T-cell (primary cell): ENCODE measurements at regions not wholly inside any gene's neighbourhood (a gene's known extent, or its start where the extent isn't known, plus 50 kb on each side); places are given as distances from the start of the nearest gene placed in this dataset.
"Not testable (repeated sequence)": the region's sequence is repeated elsewhere in the genome, so short reads cannot be mapped to it uniquely, and the experiment has no call there.

Source experiments
- ATAC-seq, 4 experiments: fragments of 200-7000 bp in 3 of 4; fragments of 150-1000 bp in 1 of 4; cut with Tn5 transposase; replicated peaks in 1 of 4; 1 replicate in 3 of 4; 2 replicates in 1 of 4; pipeline ENCODE4 v1.10.0; 2021; ENCODE audit warnings: moderate library complexity in 3 of 4, mild to moderate bottlenecking in 2 of 4, moderate number of reproducible peaks in 1 of 4
- CTCF ChIA-PET, 2 donors: fragments of 300-600 bp; sonication (Branson Sonifier 250); formaldehyde crosslinking; loops; one replicate each; lab custom pipeline; 2022; ENCODE audit warnings: antibody characterized with exemption in 2 of 2; lab: Charles Lee
- POLR2A ChIA-PET, 2 donors: fragments of 300-600 bp; sonication (Branson Sonifier 250); formaldehyde crosslinking; loops; one replicate each; lab custom pipeline; 2022; ENCODE audit warnings: antibody characterized with exemption in 2 of 2; lab: Charles Lee
- DNase-seq, 35 experiments: peaks; one replicate each; pipeline versions ENCODE4 v3.0.0 to v3.0.0-alpha.2; 2013 to 2023
- H3K27ac ChIP-seq: one replicate; pipeline ENCODE4 v1.5.1; 2013; ENCODE audit warnings: low read length
- H3K27me3 ChIP-seq, 2 experiments: replicated peaks in 1 of 2; 1 replicate in 1 of 2; 2 replicates in 1 of 2; pipeline versions ENCODE4 v1.6.1 to v1.7.0; 2013; ENCODE audit warnings: low read length in 1 of 2, mixed read lengths in 1 of 2; ENCODE audit not compliant: control insufficient read depth in 2 of 2, insufficient read depth in 2 of 2; ENCODE audit errors: extremely low read depth in 1 of 2
- H3K36me3 ChIP-seq, 2 donors: 1 replicate in 1 of 2; 2 replicates in 1 of 2; pipeline versions ENCODE4 v1.6.1 to v1.7.0; 2013; ENCODE audit warnings: low read length in 1 of 2; ENCODE audit not compliant: control insufficient read depth in 2 of 2, insufficient read depth in 1 of 2; ENCODE audit errors: extremely low read depth in 1 of 2
- H3K4me1 ChIP-seq, 2 experiments: 1 replicate in 1 of 2; 2 replicates in 1 of 2; pipeline versions ENCODE4 v1.6.1 to v1.7.0; 2013; ENCODE audit warnings: low read length in 2 of 2, mixed read lengths in 1 of 2; ENCODE audit not compliant: insufficient read depth in 2 of 2, control insufficient read depth in 1 of 2; ENCODE audit errors: extremely low read depth in 1 of 2
- H3K4me3 ChIP-seq, 2 donors: 1 replicate in 1 of 2; 2 replicates in 1 of 2; pipeline versions ENCODE4 v1.5.1 to v1.7.0; 2013; ENCODE audit warnings: mild to moderate bottlenecking in 2 of 2, low read length in 1 of 2, moderate library complexity in 1 of 2; ENCODE audit not compliant: control insufficient read depth in 1 of 2; ENCODE audit errors: extremely low read depth in 1 of 2
- H3K9me3 ChIP-seq: 2 replicates; pipeline ENCODE4 v1.7.0; 2013
- H3K27ac Mint-ChIP-seq, 2 donors: one replicate each; pipeline ENCODE4 v1.8.0; 2020 to 2021; ENCODE audit warnings: mild to moderate bottlenecking in 2 of 2, mixed read lengths in 2 of 2
- H3K27me3 Mint-ChIP-seq, 2 donors: one replicate each; pipeline ENCODE4 v1.8.0; 2021 to 2022; ENCODE audit warnings: mixed read lengths in 2 of 2
- H3K36me3 Mint-ChIP-seq: one replicate; pipeline ENCODE4 v1.8.0; 2021; ENCODE audit warnings: mixed read lengths
- H3K4me1 Mint-ChIP-seq, 3 donors: one replicate each; pipeline ENCODE4 v1.8.0; 2020 to 2022; ENCODE audit warnings: mixed read lengths in 3 of 3, mild to moderate bottlenecking in 1 of 3
- H3K4me3 Mint-ChIP-seq, 3 donors: one replicate each; pipeline ENCODE4 v1.8.0; 2020 to 2022; ENCODE audit warnings: mild to moderate bottlenecking in 3 of 3, mixed read lengths in 3 of 3, moderate library complexity in 3 of 3
- H3K9me3 Mint-ChIP-seq, 3 donors: one replicate each; pipeline ENCODE4 v1.8.0; 2020 to 2022; ENCODE audit warnings: mixed read lengths in 3 of 3
- WGBS: methylation state at CpG from one replicate; pipeline ENCODE4 v1.1.5; 2013; ENCODE audit warnings: missing lambda C conversion rate; ENCODE audit not compliant: insufficient coverage; 5-methylcytosine and 5-hydroxymethylcytosine counted together

DNA sequence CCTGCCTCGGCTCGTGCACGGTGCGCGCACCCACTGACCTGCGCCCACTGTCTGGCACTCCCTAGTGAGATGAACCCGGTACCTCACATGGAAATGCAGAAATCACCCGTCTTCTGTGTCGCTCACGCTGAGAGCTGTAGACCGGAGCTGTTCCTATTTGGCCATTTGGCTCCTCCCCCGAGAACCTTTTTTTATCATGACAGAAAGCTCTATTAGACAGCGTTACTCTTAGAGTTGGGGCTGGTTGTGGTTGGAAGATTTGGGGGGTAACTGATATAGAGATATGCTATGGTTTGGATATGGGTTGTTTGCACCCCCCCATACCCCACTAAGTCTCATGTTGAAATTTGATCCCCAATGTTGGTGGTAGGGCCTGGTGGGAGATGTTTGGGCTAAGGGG is 226.2 kb downstream of the LRRC70 start:
- H3K27ac Mint-ChIP-seq, H3K4me1 ChIP-seq, H3K4me3 ChIP-seq, H3K27ac ChIP-seq, DNase-seq, H3K36me3 Mint-ChIP-seq, H3K27me3 ChIP-seq, H3K4me3 Mint-ChIP-seq, H3K27me3 Mint-ChIP-seq, ATAC-seq, POLR2A ChIA-PET, H3K9me3 Mint-ChIP-seq, H3K36me3 ChIP-seq, CTCF ChIA-PET, H3K4me1 Mint-ChIP-seq, H3K9me3 ChIP-seq: not testable (repeated sequence)
- 87% methylated on average over 3 of the region's 13 CpGs for WGBS

GRCh38 chr5:62795926-62796325 is 217.3 kb downstream of the LRRC70 start:
- no peak overlapping the region for H3K4me3 ChIP-seq
- ATAC-seq = no peak
- Mint-ChIP-seq H3K27me3 (no peaks in the 10 kb centered on the region), H3K4me1 (no peaks in the 10 kb centered on the region), H3K9me3 (peaks cover 8 to 19% (median 10%) of the 10 kb centered on the region in 3 donors), H3K4me3 (no peak overlapping the region), H3K27ac (no peak overlapping the region), H3K36me3 (no peaks in the 10 kb centered on the region)
- DNase-seq = no peak
- no peaks in the 10 kb centered on the region for H3K9me3 ChIP-seq
- H3K4me1 ChIP-seq = no peaks in the 10 kb centered on the region
- H3K36me3 ChIP-seq = no peaks in the 10 kb centered on the region
- ChIA-PET POLR2A (interaction anchor here in 1 of 2 donors (0.5 kb wide), 1 partner anchor 51 kb away, joined by 3 read pairs; no protein-coding TSS in a partner anchor), CTCF (no interaction called here)
- no peak overlapping the region for H3K27ac ChIP-seq
- no peaks in the 10 kb centered on the region for H3K27me3 ChIP-seq

- Mint-ChIP-seq H3K27ac (no peak overlapping the region), H3K9me3 (peaks cover 8 to 19% (median 10%) of the 10 kb centered on the region in 3 donors), H3K27me3 (peaks cover 0 to 3% of the 10 kb centered on the region in 2 donors), H3K4me1 (no peaks in the 10 kb centered on the region), H3K36me3 (no peaks in the 10 kb centered on the region), H3K4me3 (no peak overlapping the region)
- H3K9me3 ChIP-seq = no peaks in the 10 kb centered on the region
- H3K4me3 ChIP-seq = no peak overlapping the region
- H3K27ac ChIP-seq = no peak overlapping the region
- H3K36me3 ChIP-seq = no peaks in the 10 kb centered on the region
- no peak for DNase-seq
- POLR2A ChIA-PET = no interaction called here
- CTCF ChIA-PET = interaction anchor here in 1 of 2 donors (0.6 kb wide), 1 partner anchor 16 kb away, joined by 3 read pairs; no protein-coding TSS in a partner anchor
- H3K4me1 ChIP-seq = no peaks in the 10 kb centered on the region
- 90% methylated on average over 2 of the region's 4 CpGs for WGBS
- no peak for ATAC-seq
- no peaks in the 10 kb centered on the region for H3K27me3 ChIP-seq
Observed at GRCh38 chr5:62794456-62794855, 215.8 kb downstream of the LRRC70 start.

GRCh38 chr5:62791059-62791458 is 212.4 kb downstream of the LRRC70 start:
- Histone ChIP-seq H3K27me3 (peaks cover 0 to 4% of the 10 kb centered on the region in 2 experiments), H3K27ac (no peak overlapping the region), H3K4me1 (no peaks in the 10 kb centered on the region), H3K36me3 (no peaks in the 10 kb centered on the region), H3K4me3 (no peak overlapping the region), H3K9me3 (no peaks in the 10 kb centered on the region)
- ATAC-seq = no peak
- POLR2A ChIA-PET = no interaction called here
- no peak for DNase-seq
- no CpG with 5 or more reads among the region's 2 CpGs for WGBS
- Mint-ChIP-seq H3K9me3 (no peaks in the 10 kb centered on the region), H3K36me3 (no peaks in the 10 kb centered on the region), H3K4me1 (no peaks in the 10 kb centered on the region), H3K4me3 (no peak overlapping the region), H3K27ac (no peak overlapping the region), H3K27me3 (peaks cover 0 to 11% of the 10 kb centered on the region in 2 donors)
- CTCF ChIA-PET = no interaction called here

DNA sequence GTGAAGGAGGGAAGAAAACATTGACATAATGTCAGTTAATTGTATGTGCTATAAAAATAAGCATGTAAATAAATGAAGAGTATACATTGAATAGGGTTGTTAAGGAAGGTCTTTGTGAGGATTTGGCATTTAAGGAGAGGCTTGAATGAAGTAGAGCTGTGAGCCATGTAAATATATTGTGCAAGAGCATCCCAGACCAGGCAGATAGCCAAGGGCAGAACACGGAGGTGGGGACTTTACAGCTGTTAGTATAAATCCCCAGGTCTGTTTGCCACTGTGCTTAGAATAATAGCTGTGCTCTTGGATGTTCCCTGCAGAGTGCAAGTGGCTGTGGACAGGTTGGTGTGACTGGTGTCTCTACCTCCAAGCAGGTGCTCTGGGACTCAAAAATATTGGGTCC is 211.7 kb downstream of the LRRC70 start:
- H3K4me3 Mint-ChIP-seq = no peak overlapping the region
- Histone ChIP-seq H3K27me3 (peaks cover 0 to 4% of the 10 kb centered on the region in 2 experiments), H3K9me3 (no peaks in the 10 kb centered on the region), H3K4me1 (no peaks in the 10 kb centered on the region), H3K27ac (no peak overlapping the region), H3K36me3 (no peaks in the 10 kb centered on the region), H3K4me3 (no peak overlapping the region)
- WGBS = 69% methylated on average over 1 of the region's 1 CpG
- no peaks in the 10 kb centered on the region for H3K4me1 Mint-ChIP-seq
- ChIA-PET CTCF (no interaction called here), POLR2A (no interaction called here)
- H3K27me3 Mint-ChIP-seq = peaks cover 0 to 11% of the 10 kb centered on the region in 2 donors
- no peaks in the 10 kb centered on the region for H3K9me3 Mint-ChIP-seq
- H3K36me3 Mint-ChIP-seq = no peaks in the 10 kb centered on the region
- DNase-seq = no peak
- H3K27ac Mint-ChIP-seq = no peak overlapping the region
- ATAC-seq = no peak

- Mint-ChIP-seq H3K4me3 (no peak overlapping the region), H3K27ac (no peak overlapping the region), H3K9me3 (no peaks in the 10 kb centered on the region), H3K4me1 (no peaks in the 10 kb centered on the region), H3K27me3 (peaks cover 3 to 11% of the 10 kb centered on the region in 2 donors), H3K36me3 (no peaks in the 10 kb centered on the region)
- Histone ChIP-seq H3K27ac (no peak overlapping the region), H3K36me3 (no peaks in the 10 kb centered on the region), H3K27me3 (peaks cover 0 to 4% of the 10 kb centered on the region in 2 experiments), H3K9me3 (no peaks in the 10 kb centered on the region), H3K4me1 (no peaks in the 10 kb centered on the region), H3K4me3 (no peak overlapping the region)
- POLR2A ChIA-PET = interaction anchor here in 1 of 2 donors (0.6 kb wide), 1 partner anchor 1131 kb away, joined by 3 read pairs; no protein-coding TSS in a partner anchor
- ATAC-seq (no peak), DNase-seq (no peak)
- WGBS = no CpG with 5 or more reads among the region's 1 CpG
- CTCF ChIA-PET = no interaction called here
Observed at GRCh38 chr5:62786099-62786498, 207.5 kb downstream of the LRRC70 start.

GRCh38 chr5:62785588-62785987 is 207.0 kb downstream of the LRRC70 start:
- Histone ChIP-seq H3K4me1 (no peaks in the 10 kb centered on the region), H3K27ac (no peak overlapping the region), H3K9me3 (no peaks in the 10 kb centered on the region), H3K36me3 (no peaks in the 10 kb centered on the region), H3K4me3 (no peak overlapping the region), H3K27me3 (peaks cover 0 to 4% of the 10 kb centered on the region in 2 experiments)
- CTCF ChIA-PET = no interaction called here
- peaks cover 4 to 11% of the 10 kb centered on the region in 2 donors for H3K27me3 Mint-ChIP-seq
- H3K27ac Mint-ChIP-seq = no peak overlapping the region
- no peaks in the 10 kb centered on the region for H3K9me3 Mint-ChIP-seq
- DNase-seq (no peak), ATAC-seq (no peak)
- no peaks in the 10 kb centered on the region for H3K4me1 Mint-ChIP-seq
- H3K4me3 Mint-ChIP-seq = no peak overlapping the region
- 92% methylated on average over 5 of the region's 6 CpGs for WGBS
- POLR2A ChIA-PET = interaction anchor here in 1 of 2 donors (0.6 kb wide), 1 partner anchor 1131 kb away, joined by 3 read pairs; no protein-coding TSS in a partner anchor
- no peaks in the 10 kb centered on the region for H3K36me3 Mint-ChIP-seq
